SH-SY5Y (cell line): ENCODE measurements at regions not wholly inside any gene's neighbourhood (a gene's known extent, or its start where the extent isn't known, plus 50 kb on each side); places are given as distances from the start of the nearest gene placed in this dataset.

Source experiments
- GATA2 ChIP-seq: IDR thresholded peaks from 2 replicates; pipeline ENCODE4 v1.6.1; 2011; ENCODE audit warnings: mild to moderate bottlenecking, low read depth, low read length
- GATA3 ChIP-seq: IDR thresholded peaks from 2 replicates; pipeline ENCODE4 v1.6.1; 2011; ENCODE audit warnings: low read depth, mild to moderate bottlenecking, low read length, moderate library complexity

GRCh38 chr3:73705792-73706191 is 81.1 kb upstream of the PDZRN3 start:
- no peak for TF ChIP-seq GATA2
- no peak for TF ChIP-seq GATA3
